Stimulated activated memory B cell treated with anti-CD40 and anti-IgM and Interleukin-4, amounts not matched to agents 10 μg/mL and 1 μg/mL and 100 μg/mL, for 72 hours (primary cell): ENCODE measurements at regions not wholly inside any gene's neighbourhood (a gene's known extent, or its start where the extent isn't known, plus 50 kb on each side); places are given as distances from the start of the nearest gene placed in this dataset.

Source experiments
- ATAC-seq: fragments of 150-1000 bp; cut with Tn5 transposase; 2 replicates; pipeline ENCODE4 v1.10.0; 2021
- H3K27ac Mint-ChIP-seq: one replicate; pipeline ENCODE4 v1.8.0; 2022; ENCODE audit warnings: mild to moderate bottlenecking, mixed read lengths
- H3K27me3 Mint-ChIP-seq: one replicate; pipeline ENCODE4 v1.8.0; 2022; ENCODE audit warnings: mixed read lengths
- H3K36me3 Mint-ChIP-seq: one replicate; pipeline ENCODE4 v1.8.0; 2022; ENCODE audit warnings: mixed read lengths
- H3K4me1 Mint-ChIP-seq: one replicate; pipeline ENCODE4 v1.8.0; 2022; ENCODE audit warnings: mixed read lengths
- H3K4me3 Mint-ChIP-seq: one replicate; pipeline ENCODE4 v1.8.0; 2022; ENCODE audit warnings: mild to moderate bottlenecking, moderate library complexity, mixed read lengths
- H3K9me3 Mint-ChIP-seq: one replicate; pipeline ENCODE4 v1.8.0; 2022; ENCODE audit warnings: mixed read lengths

- no peak for ATAC-seq
- no peaks in the 10 kb centered on the region for H3K36me3 Mint-ChIP-seq
- H3K27me3 Mint-ChIP-seq = peaks cover 10% of the 10 kb centered on the region
Observed at GRCh38 chr1:5389101-5389885, 602.9 kb downstream of the NPHP4 start.

GRCh38 chr1:5388622-5389021 lies 603.6 kb downstream of the NPHP4 start:
- Mint-ChIP-seq H3K9me3 (no peaks in the 10 kb centered on the region), H3K4me1 (no peaks in the 10 kb centered on the region), H3K27me3 (peaks cover 10% of the 10 kb centered on the region), H3K36me3 (no peaks in the 10 kb centered on the region), H3K4me3 (no peak overlapping the region), H3K27ac (no peak overlapping the region)
- no peak for ATAC-seq

More at GRCh38 chr1:5389101-5389885, 602.9 kb downstream of the NPHP4 start:
- no peaks in the 10 kb centered on the region for H3K4me1 Mint-ChIP-seq
- no peak overlapping the region for H3K27ac Mint-ChIP-seq
- H3K9me3 Mint-ChIP-seq = peaks cover under 1% of the 10 kb centered on the region
- no peak overlapping the region for H3K4me3 Mint-ChIP-seq

GRCh38 chr1:5386371-5386770 lies 605.9 kb downstream of the NPHP4 start:
- Mint-ChIP-seq H3K4me1 (no peaks in the 10 kb centered on the region), H3K36me3 (no peaks in the 10 kb centered on the region), H3K27me3 (peaks cover 11% of the 10 kb centered on the region), H3K4me3 (no peak overlapping the region), H3K9me3 (no peaks in the 10 kb centered on the region), H3K27ac (no peak overlapping the region)
- no peak for ATAC-seq

GRCh38 chr1:5385956-5386355 lies 606.3 kb downstream of the NPHP4 start:
- Mint-ChIP-seq H3K4me1 (no peaks in the 10 kb centered on the region), H3K4me3 (no peak overlapping the region), H3K27me3 (peaks cover 15% of the 10 kb centered on the region), H3K27ac (no peak overlapping the region), H3K9me3 (no peaks in the 10 kb centered on the region), H3K36me3 (no peaks in the 10 kb centered on the region)
- no peak for ATAC-seq

- Mint-ChIP-seq H3K9me3 (no peaks in the 10 kb centered on the region), H3K4me1 (no peaks in the 10 kb centered on the region), H3K27ac (no peak overlapping the region), H3K36me3 (no peaks in the 10 kb centered on the region), H3K4me3 (no peak overlapping the region), H3K27me3 (peaks cover 17% of the 10 kb centered on the region)
- ATAC-seq = no peak
Observed at GRCh38 chr1:5385096-5385799, 607.0 kb downstream of the NPHP4 start.

GRCh38 chr1:5381491-5381890 lies 610.7 kb downstream of the NPHP4 start:
- Mint-ChIP-seq H3K27ac (no peak overlapping the region), H3K4me1 (no peaks in the 10 kb centered on the region), H3K36me3 (no peaks in the 10 kb centered on the region), H3K9me3 (no peaks in the 10 kb centered on the region), H3K4me3 (no peak overlapping the region), H3K27me3 (peaks cover 33% of the 10 kb centered on the region)
- no peak for ATAC-seq

GRCh38 chr1:5379176-5379759 lies 613.0 kb downstream of the NPHP4 start:
- Mint-ChIP-seq H3K27me3 (peaks cover 33% of the 10 kb centered on the region), H3K4me1 (no peaks in the 10 kb centered on the region), H3K36me3 (no peaks in the 10 kb centered on the region), H3K27ac (no peak overlapping the region), H3K4me3 (no peak overlapping the region), H3K9me3 (peaks cover under 1% of the 10 kb centered on the region)
- no peak for ATAC-seq

- H3K36me3 Mint-ChIP-seq = no peaks in the 10 kb centered on the region
- no peaks in the 10 kb centered on the region for H3K4me1 Mint-ChIP-seq
- ATAC-seq = no peak
- no peak overlapping the region for H3K4me3 Mint-ChIP-seq
- H3K27ac Mint-ChIP-seq = no peak overlapping the region
- peaks cover 26% of the 10 kb centered on the region for H3K27me3 Mint-ChIP-seq
- peaks cover 12% of the 10 kb centered on the region for H3K9me3 Mint-ChIP-seq
Observed at GRCh38 chr1:5376538-5377247, 615.5 kb downstream of the NPHP4 start.

GRCh38 chr1:5375481-5375880 lies 616.7 kb downstream of the NPHP4 start:
- peaks cover 19% of the 10 kb centered on the region for H3K27me3 Mint-ChIP-seq
- no peaks in the 10 kb centered on the region for H3K4me1 Mint-ChIP-seq
- no peak for ATAC-seq
- H3K9me3 Mint-ChIP-seq = peaks cover 12% of the 10 kb centered on the region
- no peaks in the 10 kb centered on the region for H3K36me3 Mint-ChIP-seq
- H3K27ac Mint-ChIP-seq = no peak overlapping the region
- no peak overlapping the region for H3K4me3 Mint-ChIP-seq

- H3K27me3 Mint-ChIP-seq = peaks cover 11% of the 10 kb centered on the region
- no peak for ATAC-seq
- peaks cover 12% of the 10 kb centered on the region for H3K9me3 Mint-ChIP-seq
- H3K36me3 Mint-ChIP-seq = no peaks in the 10 kb centered on the region
- no peak overlapping the region for H3K4me3 Mint-ChIP-seq
- no peak overlapping the region for H3K27ac Mint-ChIP-seq
- H3K4me1 Mint-ChIP-seq = no peaks in the 10 kb centered on the region
Observed at GRCh38 chr1:5374192-5374591, 618.0 kb downstream of the NPHP4 start.

- Mint-ChIP-seq H3K27me3 (peaks cover 6% of the 10 kb centered on the region), H3K36me3 (no peaks in the 10 kb centered on the region)
Observed at GRCh38 chr1:5373281-5373680, 618.9 kb downstream of the NPHP4 start.

GRCh38 chr1:5371270-5371669 lies 621.0 kb downstream of the NPHP4 start:
- Mint-ChIP-seq H3K36me3 (no peaks in the 10 kb centered on the region), H3K4me3 (no peak overlapping the region), H3K27me3 (no peaks in the 10 kb centered on the region), H3K9me3 (peaks cover 12% of the 10 kb centered on the region), H3K4me1 (no peaks in the 10 kb centered on the region), H3K27ac (no peak overlapping the region)
- ATAC-seq = no peak

More at GRCh38 chr1:5373281-5373680, 618.9 kb downstream of the NPHP4 start:
- no peak for ATAC-seq
- Mint-ChIP-seq H3K4me1 (no peaks in the 10 kb centered on the region), H3K9me3 (peaks cover 12% of the 10 kb centered on the region), H3K27ac (no peak overlapping the region), H3K4me3 (no peak overlapping the region)

GRCh38 chr1:5370311-5370710 lies 621.9 kb downstream of the NPHP4 start:
- Mint-ChIP-seq H3K4me3 (no peak overlapping the region), H3K36me3 (no peaks in the 10 kb centered on the region), H3K9me3 (peaks cover 12% of the 10 kb centered on the region), H3K27me3 (no peaks in the 10 kb centered on the region), H3K4me1 (no peaks in the 10 kb centered on the region), H3K27ac (no peak overlapping the region)
- no peak for ATAC-seq

- Mint-ChIP-seq H3K4me3 (no peak overlapping the region), H3K27me3 (peaks cover 7% of the 10 kb centered on the region), H3K4me1 (no peaks in the 10 kb centered on the region), H3K27ac (no peak overlapping the region), H3K9me3 (peaks cover 11% of the 10 kb centered on the region), H3K36me3 (no peaks in the 10 kb centered on the region)
- no peak for ATAC-seq
Observed at GRCh38 chr1:5369223-5369622, 623.0 kb downstream of the NPHP4 start.

- Mint-ChIP-seq H3K36me3 (no peaks in the 10 kb centered on the region), H3K4me1 (no peaks in the 10 kb centered on the region), H3K9me3 (peaks cover 4% of the 10 kb centered on the region), H3K27ac (no peak overlapping the region), H3K4me3 (no peak overlapping the region), H3K27me3 (peaks cover 9% of the 10 kb centered on the region)
- ATAC-seq = no peak
Observed at GRCh38 chr1:5368201-5368600, 624.0 kb downstream of the NPHP4 start.
